ENCODE measurements at regions not wholly inside any gene's neighbourhood (a gene's known extent, or its start where the extent isn't known, plus 50 kb on each side); places are given as distances from the start of the nearest gene placed in this dataset.

GRCh38 chr6:81820980-81821379 lies 68.5 kb upstream of the TENT5A start:
- Histone ChIP-seq H3K9me3 (ENCODE audit: control insufficient read depth, insufficient read depth, low read length) (no peaks in the 10 kb centered on the region), H3K4me1 (ENCODE audit: control insufficient read depth, low read length) (no peaks in the 10 kb centered on the region), H3K79me2 (ENCODE audit: control insufficient read depth, low read length) (no peaks in the 10 kb centered on the region), H3K4me2 (ENCODE audit: low read length) (no peak overlapping the region), H3K9me2 (replicated peaks; ENCODE audit: control insufficient read depth, low read length) (no peaks in the 10 kb centered on the region), H3K4me3 (ENCODE audit: low read length) (no peak overlapping the region), H4K20me1 (ENCODE audit: control insufficient read depth, insufficient read depth, low read depth, low read length) (no peaks in the 10 kb centered on the region), H3K27me3 (ENCODE audit: control insufficient read depth, low read length) (no peaks in the 10 kb centered on the region), H3K27ac (ENCODE audit: low read depth, low read length) (no peak overlapping the region), H3F3A (ENCODE audit: control insufficient read depth, insufficient read depth) (no peaks in the 10 kb centered on the region), H3K36me3 (ENCODE audit: control insufficient read depth, low read length) (no peaks in the 10 kb centered on the region)
- TF ChIP-seq EZH2phosphoT487 (IDR thresholded peaks at IDR 0.05; ENCODE audit: borderline replicate concordance, low read length) = no peak

GRCh38 chr6:81820422-81820821 lies 67.9 kb upstream of the TENT5A start:
- no peaks in the 10 kb centered on the region for H3K9me2 ChIP-seq (replicated peaks; ENCODE audit: control insufficient read depth, low read length)
- no peaks in the 10 kb centered on the region for H3K4me1 ChIP-seq (ENCODE audit: control insufficient read depth, low read length)
- H3K4me3 ChIP-seq (ENCODE audit: low read length) = no peak overlapping the region
- no peaks in the 10 kb centered on the region for H3K36me3 ChIP-seq (ENCODE audit: control insufficient read depth, low read length)
- H3K4me2 ChIP-seq (ENCODE audit: low read length) = no peak overlapping the region
- no peaks in the 10 kb centered on the region for H3K9me3 ChIP-seq (ENCODE audit: control insufficient read depth, insufficient read depth, low read length)
- H3K79me2 ChIP-seq (ENCODE audit: control insufficient read depth, low read length) = no peaks in the 10 kb centered on the region
- no peaks in the 10 kb centered on the region for H3K27me3 ChIP-seq (ENCODE audit: control insufficient read depth, low read length)
- H3F3A ChIP-seq (ENCODE audit: control insufficient read depth, insufficient read depth) = no peaks in the 10 kb centered on the region
- no peak for TF ChIP-seq CTCF (IDR thresholded peaks at IDR 0.05; ENCODE audit: low read depth, low read length, poor library complexity, severe bottlenecking)
- TF ChIP-seq EZH2phosphoT487 (IDR thresholded peaks at IDR 0.05; ENCODE audit: borderline replicate concordance, low read length) = no peak
- no peak overlapping the region for H3K27ac ChIP-seq (ENCODE audit: low read depth, low read length)
- H4K20me1 ChIP-seq (ENCODE audit: control insufficient read depth, insufficient read depth, low read depth, low read length) = no peaks in the 10 kb centered on the region

GRCh38 chr6:81819767-81820166 lies 67.3 kb upstream of the TENT5A start:
- H3K79me2 ChIP-seq (ENCODE audit: control insufficient read depth, low read length) = no peaks in the 10 kb centered on the region
- no peaks in the 10 kb centered on the region for H4K20me1 ChIP-seq (ENCODE audit: control insufficient read depth, insufficient read depth, low read depth, low read length)
- no peak overlapping the region for H3K4me3 ChIP-seq (ENCODE audit: low read length)
- TF ChIP-seq EZH2phosphoT487 (IDR thresholded peaks at IDR 0.05; ENCODE audit: borderline replicate concordance, low read length) (no peak), CTCF (IDR thresholded peaks at IDR 0.05; ENCODE audit: low read depth, low read length, poor library complexity, severe bottlenecking) (no peak)
- H3K4me2 ChIP-seq (ENCODE audit: low read length) = no peak overlapping the region
- H3K27me3 ChIP-seq (ENCODE audit: control insufficient read depth, low read length) = no peaks in the 10 kb centered on the region
- H3K27ac ChIP-seq (ENCODE audit: low read depth, low read length) = no peak overlapping the region
- no peaks in the 10 kb centered on the region for H3K4me1 ChIP-seq (ENCODE audit: control insufficient read depth, low read length)
- H3K36me3 ChIP-seq (ENCODE audit: control insufficient read depth, low read length) = no peaks in the 10 kb centered on the region
- H3F3A ChIP-seq (ENCODE audit: control insufficient read depth, insufficient read depth) = no peaks in the 10 kb centered on the region
- no peaks in the 10 kb centered on the region for H3K9me3 ChIP-seq (ENCODE audit: control insufficient read depth, insufficient read depth, low read length)
- H3K9me2 ChIP-seq (replicated peaks; ENCODE audit: control insufficient read depth, low read length) = no peaks in the 10 kb centered on the region

GRCh38 chr6:81818901-81819361 lies 66.5 kb upstream of the TENT5A start:
- no peaks in the 10 kb centered on the region for H3K27me3 ChIP-seq (ENCODE audit: control insufficient read depth, low read length)
- H4K20me1 ChIP-seq (ENCODE audit: control insufficient read depth, insufficient read depth, low read depth, low read length) = no peaks in the 10 kb centered on the region
- no peaks in the 10 kb centered on the region for H3F3A ChIP-seq (ENCODE audit: control insufficient read depth, insufficient read depth)
- H3K9me3 ChIP-seq (ENCODE audit: control insufficient read depth, insufficient read depth, low read length) = no peaks in the 10 kb centered on the region
- H3K79me2 ChIP-seq (ENCODE audit: control insufficient read depth, low read length) = no peaks in the 10 kb centered on the region
- no peak overlapping the region for H3K27ac ChIP-seq (ENCODE audit: low read depth, low read length)
- H3K9me2 ChIP-seq (replicated peaks; ENCODE audit: control insufficient read depth, low read length) = no peaks in the 10 kb centered on the region
- H3K4me2 ChIP-seq (ENCODE audit: low read length) = no peak overlapping the region
- TF ChIP-seq EZH2phosphoT487 (IDR thresholded peaks at IDR 0.05; ENCODE audit: borderline replicate concordance, low read length) = no peak
- no peak for TF ChIP-seq CTCF (IDR thresholded peaks at IDR 0.05; ENCODE audit: low read depth, low read length, poor library complexity, severe bottlenecking)
- no peaks in the 10 kb centered on the region for H3K36me3 ChIP-seq (ENCODE audit: control insufficient read depth, low read length)
- no peaks in the 10 kb centered on the region for H3K4me1 ChIP-seq (ENCODE audit: control insufficient read depth, low read length)
- no peak overlapping the region for H3K4me3 ChIP-seq (ENCODE audit: low read length)

Data from DOHH2 (cell line).